HG02970 (cell line): ENCODE measurements at regions not wholly inside any gene's neighbourhood (a gene's known extent, or its start where the extent isn't known, plus 50 kb on each side); places are given as distances from the start of the nearest gene placed in this dataset.

Experiments
- ATAC-seq: cut with Tn5 transposase; IDR thresholded peaks from one replicate; pipeline ENCODE4 v1.9.1; 2021; ENCODE audit warnings: mild to moderate bottlenecking, moderate library complexity, moderate number of reproducible peaks; ENCODE audit not compliant: unreplicated experiment, low FRiP score

- ATAC-seq: no peak
Measured at GRCh38 chr13:59607172-59607571, 556.6 kb downstream of the DIAPH3 start.

DNA sequence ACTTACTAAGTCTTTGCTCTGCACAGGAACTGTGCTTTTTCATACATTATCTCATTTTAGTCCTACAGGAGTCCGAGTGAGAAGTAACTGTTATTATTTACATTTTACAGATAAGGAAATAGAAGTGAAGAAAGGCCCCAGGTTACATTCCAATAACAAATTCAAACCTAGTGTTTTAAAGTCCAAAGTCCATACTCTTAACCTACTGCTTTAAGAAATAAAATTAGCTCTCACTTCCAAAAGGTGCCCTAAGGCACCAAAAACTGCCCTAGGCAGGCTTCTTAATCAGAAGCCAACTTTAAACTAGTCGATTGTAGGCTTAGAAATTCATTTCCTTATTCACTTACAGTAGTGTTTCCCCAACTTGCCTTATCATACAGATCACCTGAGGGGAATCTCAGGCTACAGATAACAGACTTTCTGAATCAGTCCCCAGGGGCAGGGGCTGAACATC is 555.9 kb downstream of the DIAPH3 start:
- no peak for ATAC-seq

GRCh38 chr13:59609421-59609820 is 554.3 kb downstream of the DIAPH3 start:
- no peak for ATAC-seq
